Uterus (tissue), 2 donors: ENCODE measurements at regions not wholly inside any gene's neighbourhood (a gene's known extent, or its start where the extent isn't known, plus 50 kb on each side); places are given as distances from the start of the nearest gene placed in this dataset.

Experiments
- POLR2A ChIP-seq, 2 donors: fragments of 450-650 bp; IDR thresholded peaks; one replicate each; pipeline ENCODE4 v1.6.1; 2016; ENCODE audit warnings: antibody characterized with exemption in 2 of 2, mild to moderate bottlenecking in 1 of 2, moderate library complexity in 1 of 2
- TF ChIP-seq, protein P1 (sequence below), 4 experiments: fragments of 200-600 bp in 2 of 4; fragments of 450-650 bp in 2 of 4; sonication (generic) in 2 of 4; IDR thresholded peaks; one replicate each; pipeline ENCODE4 v1.5.1; 2016 to 2019; ENCODE audit warnings: antibody characterized with exemption in 4 of 4, mild to moderate bottlenecking in 2 of 4, moderate library complexity in 1 of 4

DNA sequence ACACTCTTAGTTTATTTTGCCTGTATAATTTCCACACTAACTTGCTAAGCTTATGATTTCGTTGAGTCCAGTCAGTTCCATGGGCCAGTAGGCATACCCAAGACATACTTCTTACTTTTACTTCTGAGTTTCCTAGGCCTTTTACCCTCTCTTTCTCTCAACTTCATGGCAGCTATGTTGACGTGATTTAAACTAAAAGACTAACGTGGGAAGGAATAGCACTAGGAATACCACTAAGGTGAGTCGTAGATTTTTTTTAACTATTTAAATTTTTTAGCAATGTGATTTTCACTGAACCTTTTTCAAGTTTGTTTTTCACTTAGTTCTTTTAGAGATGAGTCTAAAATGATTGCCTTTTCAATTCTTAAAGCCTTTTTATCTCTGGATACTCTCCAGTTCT lies 793.5 kb upstream of the NOVA1 start:
- TF ChIP-seq, protein P1, sequence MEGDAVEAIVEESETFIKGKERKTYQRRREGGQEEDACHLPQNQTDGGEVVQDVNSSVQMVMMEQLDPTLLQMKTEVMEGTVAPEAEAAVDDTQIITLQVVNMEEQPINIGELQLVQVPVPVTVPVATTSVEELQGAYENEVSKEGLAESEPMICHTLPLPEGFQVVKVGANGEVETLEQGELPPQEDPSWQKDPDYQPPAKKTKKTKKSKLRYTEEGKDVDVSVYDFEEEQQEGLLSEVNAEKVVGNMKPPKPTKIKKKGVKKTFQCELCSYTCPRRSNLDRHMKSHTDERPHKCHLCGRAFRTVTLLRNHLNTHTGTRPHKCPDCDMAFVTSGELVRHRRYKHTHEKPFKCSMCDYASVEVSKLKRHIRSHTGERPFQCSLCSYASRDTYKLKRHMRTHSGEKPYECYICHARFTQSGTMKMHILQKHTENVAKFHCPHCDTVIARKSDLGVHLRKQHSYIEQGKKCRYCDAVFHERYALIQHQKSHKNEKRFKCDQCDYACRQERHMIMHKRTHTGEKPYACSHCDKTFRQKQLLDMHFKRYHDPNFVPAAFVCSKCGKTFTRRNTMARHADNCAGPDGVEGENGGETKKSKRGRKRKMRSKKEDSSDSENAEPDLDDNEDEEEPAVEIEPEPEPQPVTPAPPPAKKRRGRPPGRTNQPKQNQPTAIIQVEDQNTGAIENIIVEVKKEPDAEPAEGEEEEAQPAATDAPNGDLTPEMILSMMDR (IDR thresholded peaks at IDR 0.05), result no peak
- TF ChIP-seq POLR2A (IDR thresholded peaks at IDR 0.05), result no peak
